ENCODE measurements at regions not wholly inside any gene's neighbourhood (a gene's known extent, or its start where the extent isn't known, plus 50 kb on each side); places are given as distances from the start of the nearest gene placed in this dataset.
A peak's percentile ranks its signal among the peaks of the same experiment; 100 is the strongest.

- no CpG with 5 or more reads among the region's 1 CpG for WGBS, 2 donors (ENCODE audit: low coverage in 1 of 2)
- no peak for TF ChIP-seq POLR2AphosphoS5 (IDR thresholded peaks at IDR 0.05)
- TF ChIP-seq POLR2A (IDR thresholded peaks at IDR 0.05) = no peak
- no peak for TF ChIP-seq EP300 (IDR thresholded peaks at IDR 0.05)
- no peak for TF ChIP-seq CTCF (IDR thresholded peaks at IDR 0.05)
- Histone ChIP-seq H3K27me3 (peaks cover 50% of the 10 kb centered on the region), H3K27ac (no peak overlapping the region), H3K36me3 (no peaks in the 10 kb centered on the region), H3K4me1 (peaks cover 0 to 19% (median 6%) of the 10 kb centered on the region in 3 donors), H3K4me3 (no peak overlapping the region), H3K9me3 (no peaks in the 10 kb centered on the region)
- no peak for ATAC-seq
These were observed 56.9 kb upstream of the FHIP2A start for GRCh38 chr10:114764656-114765055.

DNA sequence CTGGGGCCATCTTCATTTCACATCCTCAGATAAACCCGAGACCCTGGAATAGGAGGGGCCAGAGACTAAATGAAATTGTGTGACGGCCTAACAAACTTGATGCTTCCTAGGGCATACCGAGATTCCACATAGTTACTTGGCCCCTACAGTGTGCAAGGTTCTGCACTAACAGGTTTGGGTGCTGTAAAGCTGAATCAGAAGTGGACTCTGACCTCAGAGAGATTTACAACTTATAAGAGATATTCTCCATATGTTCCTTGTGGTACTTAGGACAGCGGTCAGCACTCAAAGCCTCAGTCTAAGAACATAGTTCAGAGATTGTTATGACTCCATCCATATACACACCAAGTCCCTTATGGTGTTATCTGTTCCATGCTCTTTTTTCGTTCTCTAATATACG lies 55.1 kb upstream of the FHIP2A start:
- Histone ChIP-seq H3K4me1 (peaks cover 0 to 19% (median 6%) of the 10 kb centered on the region in 3 donors), H3K27ac (no peak overlapping the region), H3K9me3 (no peaks in the 10 kb centered on the region), H3K27me3 (peaks cover 50% of the 10 kb centered on the region), H3K4me3 (peak overlapping the region in 1 of 2 donors; percentile 78), H3K36me3 (no peaks in the 10 kb centered on the region)
- TF ChIP-seq EP300 (IDR thresholded peaks at IDR 0.05) = no peak
- TF ChIP-seq CTCF (IDR thresholded peaks at IDR 0.05) = no peak
- TF ChIP-seq POLR2AphosphoS5 (IDR thresholded peaks at IDR 0.05) = no peak
- no peak for TF ChIP-seq POLR2A (IDR thresholded peaks at IDR 0.05)
- no peak for ATAC-seq
- 62 to 83% methylated on average over 6 of the region's 6 CpGs for WGBS, 2 donors (ENCODE audit: low coverage in 1 of 2)

DNA sequence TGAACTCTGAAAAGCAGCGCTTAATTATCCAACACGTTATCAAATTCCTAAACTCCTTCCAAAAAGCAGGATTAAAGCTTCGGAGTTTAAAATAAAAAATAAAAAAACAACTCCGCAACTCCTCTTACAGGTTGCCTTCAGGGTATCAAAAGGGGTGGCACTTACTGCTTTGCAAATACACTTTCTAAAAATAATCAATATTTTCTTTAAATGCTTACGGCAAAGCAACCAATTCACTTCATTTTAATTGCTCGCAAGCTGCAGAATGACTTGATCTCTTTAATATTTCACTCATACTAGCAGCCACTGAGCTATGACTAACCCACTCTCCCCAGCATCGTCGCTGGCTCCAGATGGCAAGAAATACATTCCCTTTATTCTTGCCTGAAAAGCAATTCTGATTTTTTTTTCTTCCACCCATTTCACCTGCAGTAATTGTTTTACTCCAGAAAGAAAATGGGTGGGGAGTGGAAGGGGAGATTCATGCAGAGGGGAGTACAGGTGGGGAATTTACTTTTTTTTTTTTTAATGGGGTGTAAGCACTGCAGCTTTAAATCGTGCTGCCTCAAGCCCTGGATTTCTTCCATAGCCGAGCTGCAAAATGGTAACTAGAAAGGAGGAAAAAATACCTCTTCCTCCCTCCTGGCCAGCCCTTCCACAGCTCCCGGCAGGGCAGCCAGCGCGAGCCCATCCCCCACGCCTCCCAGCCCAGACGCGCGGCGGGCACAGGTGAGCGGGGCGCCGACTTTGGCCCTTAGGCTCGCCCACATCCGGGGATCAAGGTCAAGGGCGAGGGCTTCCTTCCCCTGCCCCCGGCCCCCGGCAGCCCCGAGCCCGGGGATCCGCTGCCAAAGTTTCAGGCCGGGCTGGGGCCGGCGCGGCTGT lies 54.2 kb upstream of the FHIP2A start:
- Histone ChIP-seq H3K27ac (peak overlapping the region in 3 of 4 donors; percentile 63 to 82 (median 64)), H3K27me3 (peaks cover 50% of the 10 kb centered on the region), H3K9me3 (no peaks in the 10 kb centered on the region), H3K4me1 (peaks cover 0 to 19% (median 6%) of the 10 kb centered on the region in 3 donors), H3K36me3 (no peaks in the 10 kb centered on the region), H3K4me3 (peak overlapping the region; percentile 51 to 78)
- ATAC-seq = peak; percentile 56
- WGBS, 2 donors (ENCODE audit: low coverage in 1 of 2) = 28 to 34% methylated on average over 9 to 10 of the region's 33 CpGs
- no peak for TF ChIP-seq POLR2AphosphoS5 (IDR thresholded peaks at IDR 0.05)
- no peak for TF ChIP-seq EP300 (IDR thresholded peaks at IDR 0.05)
- no peak for TF ChIP-seq POLR2A (IDR thresholded peaks at IDR 0.05)
- TF ChIP-seq CTCF (IDR thresholded peaks at IDR 0.05) = no peak

DNA sequence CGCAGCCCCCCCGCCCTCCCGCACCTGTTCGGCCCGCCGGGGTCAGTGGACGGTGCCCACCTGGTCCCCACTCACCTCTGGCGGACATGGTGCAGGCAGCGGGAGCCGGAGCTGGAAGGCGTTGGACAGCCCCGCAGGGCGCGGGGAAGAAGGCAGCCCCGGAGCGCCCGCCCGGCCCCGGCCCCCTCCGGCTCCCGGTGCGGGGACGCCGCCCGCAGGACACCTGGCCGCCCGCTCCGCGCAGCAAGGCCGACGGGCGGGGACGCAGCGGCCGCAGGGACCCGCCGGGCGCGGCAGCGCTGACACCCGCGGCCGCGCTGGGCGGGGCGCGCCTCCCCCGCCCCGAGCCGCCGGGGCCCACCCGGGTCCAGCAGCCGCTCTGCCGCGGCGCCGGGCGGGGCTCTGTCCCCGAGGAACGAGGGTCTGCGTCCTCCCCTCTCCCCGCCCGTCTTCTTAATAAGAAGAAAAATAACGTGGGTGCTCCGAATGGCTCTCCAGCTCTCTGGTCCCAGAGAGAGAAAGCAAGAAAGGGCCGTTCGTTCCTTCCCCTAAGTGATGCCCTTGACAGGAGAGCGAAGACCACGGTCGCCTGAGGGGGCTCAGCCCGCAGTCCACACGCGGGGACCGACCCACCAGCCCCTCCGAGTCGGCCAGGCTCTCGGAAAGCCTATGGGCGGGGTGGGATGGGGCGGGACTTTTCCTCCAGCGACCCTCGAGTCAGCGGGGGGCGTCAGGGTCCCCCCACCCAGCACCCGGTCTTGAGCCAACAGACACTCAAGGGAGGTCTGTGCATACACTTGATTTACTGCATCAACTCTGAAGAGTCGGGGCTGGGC lies 53.4 kb upstream of the FHIP2A start:
- H3K36me3 ChIP-seq = no peaks in the 10 kb centered on the region
- H3K4me1 ChIP-seq = peaks cover 0 to 19% (median 6%) of the 10 kb centered on the region in 3 donors
- no peaks in the 10 kb centered on the region for H3K9me3 ChIP-seq
- peak overlapping the region; percentile 51 to 78 for H3K4me3 ChIP-seq
- WGBS, 2 donors (ENCODE audit: low coverage in 1 of 2) = 4 to 12% methylated on average over 6 to 15 of the region's 85 CpGs
- no peak for TF ChIP-seq CTCF (IDR thresholded peaks at IDR 0.05)
- no peak for TF ChIP-seq POLR2A (IDR thresholded peaks at IDR 0.05)
- TF ChIP-seq POLR2AphosphoS5 (IDR thresholded peaks at IDR 0.05) = no peak
- TF ChIP-seq EP300 (IDR thresholded peaks at IDR 0.05) = no peak
- peak overlapping the region in 3 of 4 donors; percentile 63 to 82 (median 64) for H3K27ac ChIP-seq
- peaks cover 48% of the 10 kb centered on the region for H3K27me3 ChIP-seq
- peak; percentile 69 for ATAC-seq

Data from gastroesophageal sphincter (tissue), 4 donors.